Fibroblast of mammary gland (primary cell): ENCODE measurements at regions not wholly inside any gene's neighbourhood (a gene's known extent, or its start where the extent isn't known, plus 50 kb on each side); places are given as distances from the start of the nearest gene placed in this dataset.
"Not testable (repeated sequence)": the region's sequence is repeated elsewhere in the genome, so short reads cannot be mapped to it uniquely, and the experiment has no call there.

Experiments used
- DNase-seq: peaks from one replicate; pipeline ENCODE4 v3.0.0-alpha.2; 2010; ENCODE audit warnings: low read depth
- H3K4me3 ChIP-seq: 2 replicates; pipeline ENCODE4 v1.5.1; 2011; ENCODE audit warnings: low read depth, mild to moderate bottlenecking, low read length, moderate library complexity; ENCODE audit not compliant: control insufficient read depth
- TF ChIP-seq, protein P1 (sequence below): conservative IDR thresholded peaks from 2 replicates; pipeline ENCODE4 v1.5.1; 2011; ENCODE audit warnings: low read depth, low read length, inconsistent platforms; ENCODE audit not compliant: control insufficient read depth, insufficient read depth

DNA sequence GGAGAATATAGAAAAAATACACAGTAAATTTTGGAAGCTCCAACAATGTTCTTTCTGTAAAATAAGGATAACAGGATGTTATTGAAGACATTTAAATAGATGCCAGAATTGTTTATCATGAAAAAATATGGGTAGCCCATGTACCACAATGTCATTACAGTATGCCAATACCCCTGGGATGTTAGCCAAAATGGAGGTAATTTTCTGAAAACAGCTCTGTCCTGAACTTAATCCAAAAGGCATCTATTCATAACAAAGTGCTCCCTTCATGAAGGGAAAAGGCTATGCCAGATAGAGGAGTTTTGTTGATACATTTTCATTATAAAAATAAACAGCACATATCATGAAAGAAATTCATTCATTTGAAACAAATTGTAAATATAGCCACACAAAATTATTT is 1902.6 kb upstream of the AGA start:
- TF ChIP-seq, protein P1, sequence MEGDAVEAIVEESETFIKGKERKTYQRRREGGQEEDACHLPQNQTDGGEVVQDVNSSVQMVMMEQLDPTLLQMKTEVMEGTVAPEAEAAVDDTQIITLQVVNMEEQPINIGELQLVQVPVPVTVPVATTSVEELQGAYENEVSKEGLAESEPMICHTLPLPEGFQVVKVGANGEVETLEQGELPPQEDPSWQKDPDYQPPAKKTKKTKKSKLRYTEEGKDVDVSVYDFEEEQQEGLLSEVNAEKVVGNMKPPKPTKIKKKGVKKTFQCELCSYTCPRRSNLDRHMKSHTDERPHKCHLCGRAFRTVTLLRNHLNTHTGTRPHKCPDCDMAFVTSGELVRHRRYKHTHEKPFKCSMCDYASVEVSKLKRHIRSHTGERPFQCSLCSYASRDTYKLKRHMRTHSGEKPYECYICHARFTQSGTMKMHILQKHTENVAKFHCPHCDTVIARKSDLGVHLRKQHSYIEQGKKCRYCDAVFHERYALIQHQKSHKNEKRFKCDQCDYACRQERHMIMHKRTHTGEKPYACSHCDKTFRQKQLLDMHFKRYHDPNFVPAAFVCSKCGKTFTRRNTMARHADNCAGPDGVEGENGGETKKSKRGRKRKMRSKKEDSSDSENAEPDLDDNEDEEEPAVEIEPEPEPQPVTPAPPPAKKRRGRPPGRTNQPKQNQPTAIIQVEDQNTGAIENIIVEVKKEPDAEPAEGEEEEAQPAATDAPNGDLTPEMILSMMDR, result no peak
- no peak overlapping the region for H3K4me3 ChIP-seq
- DNase-seq, result no peak

DNA sequence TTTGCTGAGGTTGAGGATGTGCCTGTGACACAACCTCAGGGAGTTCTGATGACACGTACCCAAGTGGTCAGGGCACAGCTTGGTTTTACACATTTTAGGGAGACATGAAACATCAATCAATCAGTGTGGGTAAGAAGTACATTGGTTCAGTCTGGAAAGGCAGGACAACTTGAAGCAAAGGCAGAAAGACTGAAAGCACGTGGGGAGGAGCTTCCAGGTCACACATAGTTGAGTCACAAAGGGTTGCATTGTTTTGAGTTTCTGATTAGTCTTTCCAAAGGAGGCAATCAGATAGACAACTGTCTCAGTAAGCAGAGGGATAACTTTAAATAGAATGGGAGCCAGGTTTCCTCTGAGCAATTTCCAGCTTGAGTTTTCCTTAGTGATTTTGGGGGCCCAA is 1910.0 kb upstream of the AGA start:
- no peak overlapping the region for H3K4me3 ChIP-seq
- TF ChIP-seq, protein P1, result no peak
- no peak for DNase-seq

DNA sequence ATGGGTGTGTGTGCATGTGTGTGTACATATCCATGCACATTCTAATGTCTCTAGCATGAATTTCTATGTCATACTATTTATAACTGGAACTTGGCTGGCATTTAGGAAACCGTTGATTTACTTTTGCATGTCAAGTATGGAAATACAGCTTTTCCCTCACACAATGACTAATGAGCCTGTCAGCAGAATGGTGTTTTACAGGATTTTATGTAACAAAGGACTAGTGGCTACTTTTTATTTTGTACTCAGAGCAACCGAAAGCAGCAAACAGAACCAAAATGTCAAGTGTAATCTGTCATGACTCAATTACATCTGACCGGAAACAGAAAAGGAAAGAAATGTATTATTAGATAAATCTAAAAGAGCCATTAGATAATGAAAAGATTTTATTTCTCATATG is 1911.5 kb upstream of the AGA start:
- no peak for DNase-seq
- TF ChIP-seq, protein P1, result no peak
- no peak overlapping the region for H3K4me3 ChIP-seq

DNA sequence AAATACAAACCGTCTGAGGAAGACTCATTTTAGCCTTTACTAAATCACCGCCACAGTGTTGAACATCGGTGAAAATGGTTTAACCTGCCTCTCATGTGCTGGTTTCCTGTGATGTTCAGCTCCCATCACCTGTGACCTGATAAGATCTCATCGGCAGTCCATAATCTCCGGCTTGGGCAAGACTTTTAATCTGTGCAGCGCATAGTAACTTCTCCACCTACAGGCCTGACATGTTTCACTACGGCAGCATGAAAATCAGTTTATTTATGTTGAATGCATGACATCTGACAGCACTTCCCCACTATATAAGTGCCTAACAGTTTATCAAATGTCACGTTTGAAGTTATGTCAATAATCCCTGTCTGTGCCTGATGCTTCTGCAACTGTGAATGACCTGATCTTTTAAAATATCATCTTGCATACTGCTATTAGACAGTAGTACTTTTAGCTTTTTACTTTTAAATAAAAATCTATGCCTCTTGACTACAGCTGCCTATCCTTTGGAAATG is 1919.8 kb upstream of the AGA start:
- DNase-seq, result no peak
- TF ChIP-seq, protein P1, result no peak
- no peak overlapping the region for H3K4me3 ChIP-seq

DNA sequence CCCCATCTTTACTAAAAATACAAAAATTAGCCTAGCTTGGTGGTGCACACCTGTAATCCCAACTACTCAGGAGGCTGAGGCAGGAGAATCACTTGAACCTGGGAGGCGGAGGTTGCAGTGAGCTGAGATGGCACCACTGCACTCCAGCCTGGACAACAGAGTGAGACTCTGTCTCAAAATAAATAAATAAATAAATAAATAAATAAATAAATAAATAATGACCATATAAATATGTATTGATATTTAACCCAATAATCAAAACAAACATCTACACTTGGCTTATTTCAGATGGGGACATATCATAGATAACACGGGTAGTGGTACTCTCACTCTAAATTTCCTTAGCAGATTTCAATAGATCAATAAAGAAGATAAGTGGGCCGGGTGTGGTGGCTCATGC is 1923.7 kb upstream of the AGA start:
- DNase-seq, result not testable (repeated sequence)

DNA sequence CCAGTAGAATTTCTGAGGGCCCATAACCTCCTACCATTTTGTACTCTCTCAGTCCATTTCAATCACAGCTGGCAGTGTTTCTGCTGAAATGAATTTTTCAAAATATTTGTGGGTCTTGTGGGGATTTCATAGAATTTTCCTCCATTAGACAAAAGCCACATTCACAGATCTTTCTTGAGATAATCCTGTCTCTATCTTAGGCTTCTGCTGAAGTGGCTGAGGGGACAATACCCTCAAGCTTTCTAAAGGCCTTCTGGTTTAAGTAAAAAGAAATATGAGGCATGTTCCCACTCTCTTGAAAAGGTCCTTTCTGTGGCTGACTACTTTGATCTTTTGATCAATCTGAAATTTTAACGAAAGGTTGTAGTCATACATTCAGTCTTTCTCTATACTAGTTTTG is 1930.0 kb upstream of the AGA start:
- DNase-seq, result no peak
- TF ChIP-seq, protein P1, result no peak
- H3K4me3 ChIP-seq, result no peak overlapping the region

More for the DNA sequence above, 1923.7 kb upstream of the AGA start:
- not testable (repeated sequence) for H3K4me3 ChIP-seq

DNA sequence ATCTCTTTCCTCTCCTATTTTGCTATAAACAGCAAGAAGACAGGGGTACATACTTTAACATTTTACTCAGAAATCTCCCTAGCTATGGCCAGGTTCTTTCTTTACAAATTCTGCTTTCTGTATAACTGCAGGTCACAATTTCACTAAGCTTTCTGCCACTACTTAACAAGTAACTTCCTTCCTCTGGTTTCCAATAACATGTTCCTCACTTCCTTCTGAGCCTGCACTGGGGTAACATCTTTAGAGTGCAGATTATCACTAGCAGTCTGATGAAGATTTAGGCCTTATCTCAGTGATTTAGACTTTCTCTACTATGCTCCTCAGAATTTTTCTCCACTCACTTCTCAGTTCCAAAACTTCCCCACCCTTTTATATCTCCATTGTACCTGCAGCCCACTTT is 1930.5 kb upstream of the AGA start:
- TF ChIP-seq, protein P1, result no peak
- no peak overlapping the region for H3K4me3 ChIP-seq
- no peak for DNase-seq

DNA sequence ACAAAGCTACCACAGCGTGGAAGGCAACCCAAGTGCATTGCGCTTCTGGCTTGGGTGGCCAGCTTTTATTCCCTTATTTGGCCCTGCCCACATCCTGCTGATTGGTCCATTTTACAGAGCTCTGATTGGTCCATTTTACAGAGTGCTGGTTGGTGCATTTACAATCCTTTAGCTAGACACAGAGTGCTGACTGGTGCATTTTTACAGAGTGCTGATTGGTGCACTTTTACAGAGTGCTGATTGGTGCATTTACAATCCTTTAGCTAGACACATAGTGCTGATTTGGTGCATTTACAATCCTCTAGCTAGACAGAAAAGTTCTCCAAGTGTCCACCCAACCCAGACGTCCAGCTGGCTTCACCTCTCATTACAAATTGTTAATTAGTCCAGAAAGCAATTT is 1936.6 kb upstream of the AGA start:
- not testable (repeated sequence) for DNase-seq, H3K4me3 ChIP-seq
